Astrocyte (in vitro differentiated cells and primary cell): ENCODE measurements at regions not wholly inside any gene's neighbourhood (a gene's known extent, or its start where the extent isn't known, plus 50 kb on each side); places are given as distances from the start of the nearest gene placed in this dataset.

ENCODE experiments used
- EZH2 ChIP-seq: IDR thresholded peaks from 2 replicates; pipeline ENCODE4 v1.6.1; 2012; ENCODE audit warnings: mild to moderate bottlenecking, low read length, inconsistent platforms; ENCODE audit not compliant: insufficient read depth
- TF ChIP-seq, protein P1 (sequence below): IDR thresholded peaks from 2 replicates; pipeline ENCODE4 v1.5.1; 2011; ENCODE audit warnings: low read depth, mild to moderate bottlenecking, inconsistent platforms, low read length, moderate library complexity; ENCODE audit not compliant: insufficient read depth

DNA sequence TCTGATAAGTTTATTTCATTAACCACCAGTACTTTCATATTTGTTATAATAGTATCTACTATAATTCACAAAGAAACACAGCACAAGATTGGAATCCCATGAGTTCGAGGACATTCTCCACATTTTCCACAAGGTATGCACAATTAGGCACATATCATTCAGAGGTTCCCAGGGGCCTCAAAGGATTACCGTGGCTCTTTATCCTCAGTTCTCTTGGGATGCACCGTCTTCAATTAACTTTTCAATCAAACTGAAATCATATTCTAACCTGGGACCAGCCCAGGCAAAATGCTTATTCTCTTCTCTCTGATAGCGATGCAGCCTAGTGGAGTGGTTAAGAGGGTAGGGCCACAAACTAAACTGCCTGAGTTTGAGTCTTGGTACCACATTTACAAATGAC is 242.6 kb upstream of the RASGEF1B start:
- TF ChIP-seq, protein P1, sequence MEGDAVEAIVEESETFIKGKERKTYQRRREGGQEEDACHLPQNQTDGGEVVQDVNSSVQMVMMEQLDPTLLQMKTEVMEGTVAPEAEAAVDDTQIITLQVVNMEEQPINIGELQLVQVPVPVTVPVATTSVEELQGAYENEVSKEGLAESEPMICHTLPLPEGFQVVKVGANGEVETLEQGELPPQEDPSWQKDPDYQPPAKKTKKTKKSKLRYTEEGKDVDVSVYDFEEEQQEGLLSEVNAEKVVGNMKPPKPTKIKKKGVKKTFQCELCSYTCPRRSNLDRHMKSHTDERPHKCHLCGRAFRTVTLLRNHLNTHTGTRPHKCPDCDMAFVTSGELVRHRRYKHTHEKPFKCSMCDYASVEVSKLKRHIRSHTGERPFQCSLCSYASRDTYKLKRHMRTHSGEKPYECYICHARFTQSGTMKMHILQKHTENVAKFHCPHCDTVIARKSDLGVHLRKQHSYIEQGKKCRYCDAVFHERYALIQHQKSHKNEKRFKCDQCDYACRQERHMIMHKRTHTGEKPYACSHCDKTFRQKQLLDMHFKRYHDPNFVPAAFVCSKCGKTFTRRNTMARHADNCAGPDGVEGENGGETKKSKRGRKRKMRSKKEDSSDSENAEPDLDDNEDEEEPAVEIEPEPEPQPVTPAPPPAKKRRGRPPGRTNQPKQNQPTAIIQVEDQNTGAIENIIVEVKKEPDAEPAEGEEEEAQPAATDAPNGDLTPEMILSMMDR, result no peak
- no peak for TF ChIP-seq EZH2
